EH (cell line): ENCODE measurements at regions not wholly inside any gene's neighbourhood (a gene's known extent, or its start where the extent isn't known, plus 50 kb on each side); places are given as distances from the start of the nearest gene placed in this dataset.
"Not testable (repeated sequence)": the region's sequence is repeated elsewhere in the genome, so short reads cannot be mapped to it uniquely, and the experiment has no call there.

Experiments
- DNase-seq: peaks from one replicate; pipeline ENCODE4 v3.0.0-alpha.2; 2015; ENCODE audit warnings: low read depth

DNA sequence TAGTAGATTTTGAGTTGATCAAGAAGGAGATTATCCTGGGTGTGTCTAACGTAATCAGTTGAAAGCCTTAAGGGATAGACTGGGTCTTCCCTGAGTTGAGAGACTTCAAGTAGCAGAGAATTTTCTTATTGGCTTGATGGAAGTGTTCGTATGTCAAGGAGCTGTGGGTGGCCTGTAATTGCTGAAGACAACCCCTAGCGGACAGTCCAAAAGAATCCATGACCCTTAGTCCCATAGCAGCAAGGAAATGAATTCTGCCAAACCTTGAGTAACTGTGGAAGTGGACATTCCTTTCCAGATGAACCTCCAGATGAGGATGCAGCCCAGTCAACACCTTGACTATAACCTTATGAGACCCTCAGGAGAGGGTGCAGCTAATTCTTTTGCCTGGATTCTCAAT, 786.3 kb downstream of the SOCS6 start:
- DNase-seq, result no peak

DNA sequence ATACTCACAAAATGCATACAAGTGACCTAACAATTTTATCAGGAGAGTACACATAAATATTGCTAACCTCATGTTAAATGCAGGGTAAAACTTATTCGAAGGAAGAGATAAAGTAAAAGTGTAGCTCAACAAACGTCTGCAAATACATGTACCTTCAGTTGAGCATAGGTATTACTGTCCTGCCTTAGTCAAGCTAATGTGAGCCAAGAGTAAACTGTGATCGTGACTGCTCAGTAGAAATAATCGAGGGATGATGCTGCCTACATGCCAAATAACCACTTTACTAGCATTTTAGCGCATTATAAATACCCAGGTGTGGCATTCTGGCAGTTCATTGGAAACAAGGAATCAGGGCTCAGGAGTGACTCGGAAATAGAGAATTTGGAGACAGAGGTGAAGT, 779.5 kb downstream of the SOCS6 start:
- DNase-seq, result no peak

GRCh38 chr18:71049893-71050292, 761.0 kb downstream of the SOCS6 start:
- DNase-seq, result no peak

GRCh38 chr18:71047882-71048281, 759.0 kb downstream of the SOCS6 start:
- no peak for DNase-seq

DNA sequence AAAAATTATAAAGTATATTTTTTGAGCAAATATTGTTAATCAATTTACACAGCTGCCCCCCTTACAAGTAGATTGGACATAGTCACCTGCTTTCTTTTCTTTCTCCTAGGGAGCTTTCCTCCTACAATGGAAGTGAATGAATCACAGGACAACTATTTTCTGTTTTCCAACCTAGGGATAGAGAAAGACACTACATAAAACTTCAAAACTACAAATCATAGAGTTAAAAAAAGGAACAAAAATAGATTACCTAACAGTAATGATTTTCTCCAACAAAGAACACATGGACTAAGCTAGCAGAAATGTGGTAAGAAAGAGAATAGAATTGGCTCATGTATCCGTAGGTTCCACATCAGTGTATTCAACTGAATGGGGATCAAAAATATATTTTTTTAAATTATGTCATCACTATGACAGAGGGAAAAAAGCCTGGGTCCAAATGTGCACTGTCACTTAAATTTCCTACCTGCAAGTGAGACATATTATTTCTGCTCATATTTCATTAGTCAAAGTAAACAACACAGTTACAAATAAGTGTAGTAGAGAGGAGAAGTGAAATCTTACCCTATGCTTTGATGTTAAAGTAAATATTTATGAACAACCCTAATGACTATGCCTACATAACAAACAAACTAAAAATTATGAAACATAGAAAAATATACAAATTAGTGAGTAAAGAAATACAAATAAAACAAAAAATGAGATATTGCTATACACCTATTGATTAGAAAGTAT, 756.7 kb downstream of the SOCS6 start:
- no peak for DNase-seq

DNA sequence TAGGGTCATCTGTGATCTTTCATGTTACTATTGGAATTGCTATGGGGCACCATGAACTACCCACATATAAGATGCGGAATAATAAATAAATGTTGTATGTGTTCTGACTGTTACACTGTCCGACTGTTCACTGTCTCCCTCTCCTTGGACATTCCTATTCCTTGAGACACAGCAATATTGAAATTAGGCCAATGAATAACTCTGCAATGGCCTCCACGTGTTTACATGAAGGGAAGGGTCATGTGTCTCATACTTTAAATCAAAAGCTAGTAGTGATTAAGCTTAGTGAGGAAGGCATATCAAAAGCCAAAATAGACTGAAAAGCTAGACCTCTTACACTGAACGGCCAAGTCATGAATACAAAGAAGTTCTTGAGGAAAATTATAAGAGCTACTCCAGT, 751.3 kb downstream of the SOCS6 start:
- no peak for DNase-seq

GRCh38 chr18:71038196-71038595, 749.4 kb downstream of the SOCS6 start:
- DNase-seq, result no peak

- no peak for DNase-seq
These were observed 747.9 kb downstream of the SOCS6 start for GRCh38 chr18:71036783-71037182.

GRCh38 chr18:71031296-71032191, 742.7 kb downstream of the SOCS6 start:
- DNase-seq, result not testable (repeated sequence)

DNA sequence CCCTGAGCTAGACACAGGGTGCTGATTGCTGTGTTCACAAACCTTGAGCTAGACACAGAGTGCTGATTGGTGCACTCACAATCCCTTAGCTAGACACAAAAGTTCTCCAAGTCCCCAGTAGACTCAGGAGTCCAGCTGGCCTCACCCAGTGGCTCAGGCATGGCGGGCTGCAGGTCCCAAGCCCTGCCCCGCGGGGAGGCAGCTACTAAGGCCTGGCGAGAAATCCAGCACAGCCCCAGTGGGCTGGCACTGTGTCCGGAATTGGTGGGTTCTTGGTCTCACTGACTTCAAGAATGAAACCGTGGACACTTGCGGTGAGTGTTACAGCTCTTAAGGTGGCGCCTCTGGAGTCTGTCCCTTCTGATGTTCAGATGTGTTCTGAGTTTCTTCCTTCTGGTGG, 741.2 kb downstream of the SOCS6 start:
- DNase-seq, result not testable (repeated sequence)

DNA sequence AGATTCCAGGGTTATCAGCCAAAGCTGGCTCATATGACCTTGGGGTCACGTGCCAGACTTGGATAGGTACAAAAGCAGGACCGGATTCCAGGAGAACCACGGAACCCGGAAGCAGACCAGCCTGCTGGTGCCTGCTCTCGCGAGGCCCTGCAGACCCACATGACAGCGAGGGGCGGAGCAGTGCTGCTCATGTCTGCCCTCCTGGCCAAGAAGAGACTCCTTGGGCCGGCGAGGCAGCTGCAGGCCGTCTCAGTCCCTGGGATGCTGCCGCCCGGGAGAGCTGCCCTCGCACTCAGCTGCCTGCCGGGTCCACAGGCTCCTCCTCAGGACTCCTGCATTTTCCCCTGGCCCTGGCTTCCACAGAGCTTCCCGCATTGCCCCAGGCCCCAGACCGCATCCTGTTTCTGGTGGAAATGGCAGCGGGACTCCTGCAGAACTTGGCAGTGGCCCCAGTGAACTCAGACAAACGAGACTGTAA, 739.5 kb downstream of the SOCS6 start:
- no peak for DNase-seq

DNA sequence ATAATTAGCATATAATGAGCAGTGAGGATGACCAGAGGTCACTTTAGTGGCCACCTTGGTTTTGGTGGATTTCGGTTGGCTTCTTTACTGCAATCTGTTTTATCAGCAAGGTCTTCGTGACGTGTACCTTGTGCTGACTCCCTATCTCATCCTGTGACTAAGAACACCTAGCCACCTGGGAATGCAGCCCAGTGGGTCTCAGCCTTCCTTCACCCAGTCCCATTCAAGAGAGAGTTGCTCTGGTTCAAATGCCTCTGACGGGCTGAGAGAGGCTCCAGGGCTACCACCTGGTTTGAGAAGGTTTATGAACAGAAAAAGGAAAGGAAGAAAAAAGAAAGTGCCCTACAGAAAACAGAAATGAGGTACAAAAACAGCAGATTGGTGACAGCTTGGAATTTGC, 738.7 kb downstream of the SOCS6 start:
- no peak for DNase-seq

GRCh38 chr18:71025505-71026225, 736.8 kb downstream of the SOCS6 start:
- no peak for DNase-seq

DNA sequence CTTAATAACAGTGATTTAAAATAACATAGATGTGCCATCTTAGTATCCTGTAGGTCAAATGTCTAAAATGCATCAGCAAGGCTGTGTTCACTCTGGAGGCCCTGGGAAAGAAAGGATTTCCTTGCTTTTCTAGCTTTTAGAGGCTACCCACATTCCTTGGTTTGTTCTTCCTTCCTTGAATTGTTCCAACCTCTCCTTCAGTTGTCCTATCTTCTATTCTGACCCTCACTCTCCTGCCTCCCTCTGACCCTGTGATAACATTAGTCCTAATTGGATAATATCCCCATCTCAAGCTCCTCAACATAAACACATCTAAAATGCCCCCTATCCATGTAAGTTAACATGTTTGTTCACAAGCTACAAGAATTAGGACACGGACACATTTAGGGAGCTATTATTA, 733.5 kb downstream of the SOCS6 start:
- DNase-seq, result no peak

- DNase-seq, result no peak
These were observed 732.2 kb downstream of the SOCS6 start for GRCh38 chr18:71021030-71021362.

DNA sequence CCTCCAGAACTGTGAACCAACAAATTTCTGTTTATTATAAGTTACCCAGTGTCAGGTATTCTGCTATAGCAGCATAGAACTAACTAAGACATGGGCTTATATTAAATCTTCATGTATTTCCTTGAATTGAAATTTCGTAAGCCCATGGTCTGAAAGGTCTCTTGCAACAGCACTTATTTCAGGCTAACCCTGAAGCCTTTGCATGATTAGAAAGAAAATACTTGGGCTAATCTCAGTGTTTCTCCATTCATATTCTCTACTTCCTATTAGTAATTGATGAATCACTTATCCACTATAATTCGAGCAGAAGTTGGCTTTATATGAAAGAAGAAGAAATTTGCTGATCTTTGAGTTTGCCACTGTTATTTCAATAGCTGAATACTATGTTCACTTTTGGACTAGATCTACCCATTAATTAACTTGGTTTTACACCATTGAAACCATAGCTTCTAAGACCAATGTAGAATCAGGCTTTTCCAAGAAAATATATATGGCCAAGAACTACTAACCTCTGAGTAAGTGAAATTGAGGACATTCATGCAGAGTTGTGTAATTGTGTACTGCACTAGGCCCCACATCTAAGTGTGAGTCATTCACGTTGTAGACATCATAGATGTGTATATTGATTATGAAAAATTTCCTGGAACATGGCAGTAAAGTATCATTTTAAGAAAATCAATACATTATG, 731.6 kb downstream of the SOCS6 start:
- no peak for DNase-seq

GRCh38 chr18:71018816-71019215, 730.0 kb downstream of the SOCS6 start:
- no peak for DNase-seq

- no peak for DNase-seq
These were observed 723.9 kb downstream of the SOCS6 start for GRCh38 chr18:71012789-71013188.

DNA sequence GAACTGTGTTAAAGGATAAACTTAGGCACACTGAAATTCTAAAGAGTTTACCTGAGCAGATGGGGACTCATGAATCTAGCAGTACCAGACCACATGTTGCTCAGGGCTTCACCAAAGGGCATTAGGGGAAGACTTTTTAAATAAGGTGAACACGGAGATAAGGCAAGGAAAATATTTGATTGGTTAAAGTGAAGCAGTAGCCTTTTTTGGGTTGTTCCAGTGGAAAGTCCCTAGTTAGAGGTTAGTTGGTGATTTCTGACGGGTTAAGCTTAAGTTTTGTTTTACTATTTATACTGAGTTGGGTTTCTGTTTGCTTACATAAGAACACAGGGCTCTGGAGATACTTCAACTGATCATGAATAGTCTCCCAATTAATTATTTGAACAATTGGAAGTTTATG, 722.5 kb downstream of the SOCS6 start:
- no peak for DNase-seq

GRCh38 chr18:71008257-71008656, 719.4 kb downstream of the SOCS6 start:
- DNase-seq, result no peak

DNA sequence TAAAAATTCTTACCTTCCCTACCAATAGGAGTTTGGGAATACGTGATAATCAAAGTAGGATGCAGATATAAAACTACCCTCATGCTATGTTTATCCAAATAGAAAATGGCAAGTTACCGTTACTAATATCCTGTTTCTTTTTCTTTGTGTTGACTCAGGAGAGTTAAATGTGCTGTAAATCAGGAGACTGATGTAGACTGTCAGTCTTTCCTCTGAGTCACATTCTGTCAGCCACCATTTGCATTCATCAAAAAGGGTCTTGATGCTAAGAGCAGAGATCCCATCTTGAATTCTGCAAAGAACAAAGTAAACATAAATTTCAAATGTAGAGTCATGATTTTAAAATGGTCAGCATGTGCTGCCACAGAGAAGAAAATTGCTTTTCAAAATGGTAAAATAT, 712.8 kb downstream of the SOCS6 start:
- DNase-seq, result no peak

GRCh38 chr18:70998490-70998889, 709.6 kb downstream of the SOCS6 start:
- DNase-seq, result no peak
